ENCODE measurements at regions not wholly inside any gene's neighbourhood (a gene's known extent, or its start where the extent isn't known, plus 50 kb on each side); places are given as distances from the start of the nearest gene placed in this dataset.

GRCh38 chr11:112606656-112607055 is 346.0 kb upstream of the PLET1 start:
- Histone ChIP-seq H3K4me2 (no peak overlapping the region), H3K79me2 (ENCODE audit: insufficient read depth, low read depth) (no peaks in the 10 kb centered on the region), H4K20me1 (ENCODE audit: insufficient read depth) (no peaks in the 10 kb centered on the region), H2AFZ (ENCODE audit: low read depth) (no peak overlapping the region), H3K27ac (no peak overlapping the region), H3K27me3 (ENCODE audit: insufficient read depth, low read depth) (no peaks in the 10 kb centered on the region), H3K4me1 (ENCODE audit: low read depth, poor library complexity, severe bottlenecking) (no peaks in the 10 kb centered on the region), H3K4me3 (IDR thresholded peaks at IDR 0.05; ENCODE audit: insufficient read depth, low read depth, low read length) (no peak overlapping the region), H3K36me3 (ENCODE audit: insufficient read depth) (no peaks in the 10 kb centered on the region), H3K9ac (no peak overlapping the region)
- TF ChIP-seq, protein P1, sequence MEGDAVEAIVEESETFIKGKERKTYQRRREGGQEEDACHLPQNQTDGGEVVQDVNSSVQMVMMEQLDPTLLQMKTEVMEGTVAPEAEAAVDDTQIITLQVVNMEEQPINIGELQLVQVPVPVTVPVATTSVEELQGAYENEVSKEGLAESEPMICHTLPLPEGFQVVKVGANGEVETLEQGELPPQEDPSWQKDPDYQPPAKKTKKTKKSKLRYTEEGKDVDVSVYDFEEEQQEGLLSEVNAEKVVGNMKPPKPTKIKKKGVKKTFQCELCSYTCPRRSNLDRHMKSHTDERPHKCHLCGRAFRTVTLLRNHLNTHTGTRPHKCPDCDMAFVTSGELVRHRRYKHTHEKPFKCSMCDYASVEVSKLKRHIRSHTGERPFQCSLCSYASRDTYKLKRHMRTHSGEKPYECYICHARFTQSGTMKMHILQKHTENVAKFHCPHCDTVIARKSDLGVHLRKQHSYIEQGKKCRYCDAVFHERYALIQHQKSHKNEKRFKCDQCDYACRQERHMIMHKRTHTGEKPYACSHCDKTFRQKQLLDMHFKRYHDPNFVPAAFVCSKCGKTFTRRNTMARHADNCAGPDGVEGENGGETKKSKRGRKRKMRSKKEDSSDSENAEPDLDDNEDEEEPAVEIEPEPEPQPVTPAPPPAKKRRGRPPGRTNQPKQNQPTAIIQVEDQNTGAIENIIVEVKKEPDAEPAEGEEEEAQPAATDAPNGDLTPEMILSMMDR (conservative IDR thresholded peaks at IDR 0.05; ENCODE audit: low read depth, low read length): no peak

DNA sequence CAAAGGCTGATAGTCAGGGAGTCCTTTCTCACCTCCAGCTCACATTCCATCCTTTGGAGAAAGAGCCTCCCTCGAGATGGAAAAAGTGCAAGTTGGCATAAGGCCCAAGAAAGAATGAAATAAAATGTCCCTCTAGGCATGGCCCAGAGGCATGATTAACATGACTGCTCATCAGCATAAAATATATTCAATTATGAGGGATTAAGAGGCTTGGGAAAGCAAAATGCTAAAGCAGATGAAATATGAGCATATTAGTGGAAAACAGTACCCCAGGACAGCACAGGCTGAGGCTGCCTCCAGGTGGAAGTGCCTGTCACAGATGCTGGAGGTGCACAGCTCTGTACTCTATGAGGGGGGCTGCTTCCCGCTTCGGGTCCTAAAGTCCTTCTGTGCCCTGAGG is 347.8 kb upstream of the PLET1 start:
- H3K27me3 ChIP-seq (ENCODE audit: insufficient read depth, low read depth): no peaks in the 10 kb centered on the region
- H3K4me3 ChIP-seq (IDR thresholded peaks at IDR 0.05; ENCODE audit: insufficient read depth, low read depth, low read length): no peak overlapping the region
- no peak overlapping the region for H3K27ac ChIP-seq
- H3K79me2 ChIP-seq (ENCODE audit: insufficient read depth, low read depth): no peaks in the 10 kb centered on the region
- no peaks in the 10 kb centered on the region for H3K4me1 ChIP-seq (ENCODE audit: low read depth, poor library complexity, severe bottlenecking)
- no peaks in the 10 kb centered on the region for H3K36me3 ChIP-seq (ENCODE audit: insufficient read depth)
- H3K9ac ChIP-seq: no peak overlapping the region
- TF ChIP-seq, protein P1 (conservative IDR thresholded peaks at IDR 0.05; ENCODE audit: low read depth, low read length): no peak
- H2AFZ ChIP-seq (ENCODE audit: low read depth): no peak overlapping the region
- no peaks in the 10 kb centered on the region for H4K20me1 ChIP-seq (ENCODE audit: insufficient read depth)
- H3K4me2 ChIP-seq: no peak overlapping the region

- no peaks in the 10 kb centered on the region for H3K27me3 ChIP-seq (ENCODE audit: insufficient read depth, low read depth)
- no peaks in the 10 kb centered on the region for H3K36me3 ChIP-seq (ENCODE audit: insufficient read depth)
- no peaks in the 10 kb centered on the region for H3K79me2 ChIP-seq (ENCODE audit: insufficient read depth, low read depth)
- no peaks in the 10 kb centered on the region for H3K4me1 ChIP-seq (ENCODE audit: low read depth, poor library complexity, severe bottlenecking)
- TF ChIP-seq, protein P1 (conservative IDR thresholded peaks at IDR 0.05; ENCODE audit: low read depth, low read length): no peak
- no peak overlapping the region for H3K9ac ChIP-seq
- no peak overlapping the region for H3K27ac ChIP-seq
- H2AFZ ChIP-seq (ENCODE audit: low read depth): no peak overlapping the region
- H3K4me2 ChIP-seq: no peak overlapping the region
- no peak overlapping the region for H3K4me3 ChIP-seq (IDR thresholded peaks at IDR 0.05; ENCODE audit: insufficient read depth, low read depth, low read length)
- H4K20me1 ChIP-seq (ENCODE audit: insufficient read depth): no peaks in the 10 kb centered on the region
These were observed 349.8 kb upstream of the PLET1 start for GRCh38 chr11:112610494-112610893.

GRCh38 chr11:112610996-112611750 is 350.0 kb upstream of the NCAM1 start:
- H3K79me2 ChIP-seq (ENCODE audit: insufficient read depth, low read depth): no peaks in the 10 kb centered on the region
- no peak overlapping the region for H3K4me3 ChIP-seq (IDR thresholded peaks at IDR 0.05; ENCODE audit: insufficient read depth, low read depth, low read length)
- no peak overlapping the region for H3K9ac ChIP-seq
- H3K4me1 ChIP-seq (ENCODE audit: low read depth, poor library complexity, severe bottlenecking): no peaks in the 10 kb centered on the region
- no peaks in the 10 kb centered on the region for H3K36me3 ChIP-seq (ENCODE audit: insufficient read depth)
- H3K4me2 ChIP-seq: no peak overlapping the region
- TF ChIP-seq, protein P1 (conservative IDR thresholded peaks at IDR 0.05; ENCODE audit: low read depth, low read length): no peak
- no peaks in the 10 kb centered on the region for H4K20me1 ChIP-seq (ENCODE audit: insufficient read depth)
- H3K27me3 ChIP-seq (ENCODE audit: insufficient read depth, low read depth): no peaks in the 10 kb centered on the region
- no peak overlapping the region for H2AFZ ChIP-seq (ENCODE audit: low read depth)
- no peak overlapping the region for H3K27ac ChIP-seq
